ENCODE measurements at regions not wholly inside any gene's neighbourhood (a gene's known extent, or its start where the extent isn't known, plus 50 kb on each side); places are given as distances from the start of the nearest gene placed in this dataset.
"Not testable (repeated sequence)": the region's sequence is repeated elsewhere in the genome, so short reads cannot be mapped to it uniquely, and the experiment has no call there.

GRCh38 chr1:47491341-47491753 is 53.5 kb downstream of the FOXD2 start:
- no peak for DNase-seq

GRCh38 chr1:47495176-47495713 is 57.4 kb downstream of the FOXD2 start:
- DNase-seq, result no peak

- no peak for DNase-seq
Measured at GRCh38 chr1:47498551-47498950, 60.7 kb downstream of the FOXD2 start.

GRCh38 chr1:47501069-47501468 is 63.2 kb downstream of the FOXD2 start:
- DNase-seq, result no peak

- no peak for DNase-seq
Measured at GRCh38 chr1:47502746-47503370, 65.0 kb downstream of the FOXD2 start.

- not testable (repeated sequence) for DNase-seq
Measured at GRCh38 chr1:47504840-47505239, 67.0 kb downstream of the FOXD2 start.

GRCh38 chr1:47505267-47505666 is 67.4 kb downstream of the FOXD2 start:
- DNase-seq, result no peak

GRCh38 chr1:47506053-47506452 is 68.2 kb downstream of the FOXD2 start:
- no peak for DNase-seq

- DNase-seq, result peak; percentile 8 to 27
Measured at GRCh38 chr1:47507144-47507543, 69.3 kb downstream of the FOXD2 start.

- peak in 1 of 2 donors; percentile 16 for DNase-seq
Measured at GRCh38 chr1:47507881-47508701, 70.2 kb downstream of the FOXD2 start.

GRCh38 chr1:47508702-47509431 is 71.0 kb downstream of the FOXD2 start:
- no peak for DNase-seq

- no peak for DNase-seq
Measured at GRCh38 chr1:47510282-47510811, 72.5 kb downstream of the FOXD2 start.

GRCh38 chr1:47511825-47512224 is 74.0 kb downstream of the FOXD2 start:
- DNase-seq, result no peak

- no peak for DNase-seq
Measured at GRCh38 chr1:47513393-47513792, 75.5 kb downstream of the FOXD2 start.

GRCh38 chr1:47514229-47514628 is 76.4 kb downstream of the FOXD2 start:
- no peak for DNase-seq

GRCh38 chr1:47515164-47515789 is 77.4 kb downstream of the FOXD2 start:
- no peak for DNase-seq

GRCh38 chr1:47517946-47518345 is 80.1 kb downstream of the FOXD2 start:
- DNase-seq, result no peak

GRCh38 chr1:47519491-47519890 is 81.6 kb downstream of the FOXD2 start:
- DNase-seq, result no peak

GRCh38 chr1:47519971-47520370 is 82.1 kb downstream of the FOXD2 start:
- DNase-seq, result no peak

GRCh38 chr1:47521034-47521881 is 83.4 kb downstream of the FOXD2 start:
- no peak for DNase-seq

Data from inflammatory macrophage (primary cell).